ENCODE measurements at regions not wholly inside any gene's neighbourhood (a gene's known extent, or its start where the extent isn't known, plus 50 kb on each side); places are given as distances from the start of the nearest gene placed in this dataset.

DNA sequence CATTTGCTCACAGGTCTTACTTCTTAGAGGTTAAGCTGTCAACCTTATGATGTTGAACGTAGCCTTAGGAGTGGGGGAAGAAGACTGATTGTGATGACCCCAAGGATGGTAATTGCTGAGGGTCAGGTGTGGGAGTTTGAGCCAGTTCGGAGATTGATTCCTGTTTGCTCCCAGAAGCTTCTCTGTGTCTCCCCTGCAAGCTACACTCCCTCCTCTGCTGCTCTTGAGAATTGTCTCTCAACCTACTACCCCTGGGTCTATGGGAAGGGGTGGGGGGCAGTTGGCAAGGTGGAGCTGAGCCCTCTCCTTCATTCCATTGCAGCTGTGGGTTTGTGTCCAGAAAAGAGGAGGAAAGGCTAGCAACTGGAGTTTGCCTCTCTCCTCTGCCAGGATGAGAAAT is 113.8 kb downstream of the PLEKHG1 start:
- DNase-seq = no peak
- Mint-ChIP-seq H3K9me3 (no peaks in the 10 kb centered on the region), H3K27ac (peak overlapping the region; percentile 87), H3K4me3 (no peak overlapping the region), H3K36me3 (ENCODE audit: low read depth) (peaks cover 5% of the 10 kb centered on the region), H3K4me1 (peaks cover 52% of the 10 kb centered on the region), H3K27me3 (ENCODE audit: low read depth, poor library complexity) (no peaks in the 10 kb centered on the region)
- TF ChIP-seq, protein P1, sequence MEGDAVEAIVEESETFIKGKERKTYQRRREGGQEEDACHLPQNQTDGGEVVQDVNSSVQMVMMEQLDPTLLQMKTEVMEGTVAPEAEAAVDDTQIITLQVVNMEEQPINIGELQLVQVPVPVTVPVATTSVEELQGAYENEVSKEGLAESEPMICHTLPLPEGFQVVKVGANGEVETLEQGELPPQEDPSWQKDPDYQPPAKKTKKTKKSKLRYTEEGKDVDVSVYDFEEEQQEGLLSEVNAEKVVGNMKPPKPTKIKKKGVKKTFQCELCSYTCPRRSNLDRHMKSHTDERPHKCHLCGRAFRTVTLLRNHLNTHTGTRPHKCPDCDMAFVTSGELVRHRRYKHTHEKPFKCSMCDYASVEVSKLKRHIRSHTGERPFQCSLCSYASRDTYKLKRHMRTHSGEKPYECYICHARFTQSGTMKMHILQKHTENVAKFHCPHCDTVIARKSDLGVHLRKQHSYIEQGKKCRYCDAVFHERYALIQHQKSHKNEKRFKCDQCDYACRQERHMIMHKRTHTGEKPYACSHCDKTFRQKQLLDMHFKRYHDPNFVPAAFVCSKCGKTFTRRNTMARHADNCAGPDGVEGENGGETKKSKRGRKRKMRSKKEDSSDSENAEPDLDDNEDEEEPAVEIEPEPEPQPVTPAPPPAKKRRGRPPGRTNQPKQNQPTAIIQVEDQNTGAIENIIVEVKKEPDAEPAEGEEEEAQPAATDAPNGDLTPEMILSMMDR (IDR thresholded peaks at IDR 0.05) = no peak

DNA sequence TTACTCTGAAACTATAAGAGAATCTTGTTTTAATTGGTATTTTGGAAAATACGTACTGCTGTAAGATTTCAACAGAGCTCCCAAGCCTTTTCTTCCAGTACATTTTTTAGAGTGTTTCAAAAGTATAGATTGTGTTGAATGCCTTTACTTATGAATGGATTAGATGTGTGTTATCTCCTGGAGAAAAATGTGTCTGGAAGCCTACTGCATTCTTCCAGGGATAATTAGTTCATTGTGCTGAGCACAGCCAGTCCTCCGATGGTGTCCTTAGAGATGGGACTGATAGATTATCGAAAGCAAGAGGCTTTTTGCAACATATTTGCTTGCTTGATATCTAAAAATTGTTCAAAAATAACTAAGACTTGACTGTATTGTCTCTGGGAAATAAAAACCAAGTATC is 114.2 kb downstream of the PLEKHG1 start:
- DNase-seq = no peak
- TF ChIP-seq, protein P1 (IDR thresholded peaks at IDR 0.05) = no peak
- Mint-ChIP-seq H3K27me3 (ENCODE audit: low read depth, poor library complexity) (no peaks in the 10 kb centered on the region), H3K27ac (peak overlapping the region; percentile 87), H3K4me1 (peaks cover 56% of the 10 kb centered on the region), H3K4me3 (no peak overlapping the region), H3K9me3 (no peaks in the 10 kb centered on the region), H3K36me3 (ENCODE audit: low read depth) (peaks cover 5% of the 10 kb centered on the region)

DNA sequence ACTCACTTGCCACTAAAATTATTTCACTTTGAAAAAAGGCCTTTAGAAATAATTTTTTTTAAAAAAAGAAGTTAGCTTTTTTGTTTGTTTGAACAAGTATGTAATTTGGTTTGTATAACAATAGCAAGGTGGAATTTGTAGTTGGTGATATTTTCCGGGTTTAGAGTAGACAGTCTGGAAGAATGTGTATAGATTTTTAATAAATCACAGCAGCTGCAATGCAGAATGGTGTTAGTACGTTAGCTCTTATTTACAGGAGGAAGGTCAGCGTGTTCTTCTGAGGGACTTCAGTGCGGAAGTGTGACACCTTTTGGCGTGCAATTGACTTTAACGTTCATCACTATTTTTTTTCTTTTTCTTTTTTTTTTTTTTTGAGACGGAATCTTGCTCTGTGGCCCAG is 115.4 kb downstream of the PLEKHG1 start:
- H3K27me3 Mint-ChIP-seq (ENCODE audit: low read depth, poor library complexity) = no peaks in the 10 kb centered on the region
- H3K4me1 Mint-ChIP-seq = peaks cover 63% of the 10 kb centered on the region
- no peak overlapping the region for H3K27ac Mint-ChIP-seq
- H3K36me3 Mint-ChIP-seq (ENCODE audit: low read depth) = peaks cover 5% of the 10 kb centered on the region
- no peak overlapping the region for H3K4me3 Mint-ChIP-seq
- DNase-seq = no peak
- TF ChIP-seq, protein P1 (IDR thresholded peaks at IDR 0.05) = no peak
- no peaks in the 10 kb centered on the region for H3K9me3 Mint-ChIP-seq

DNA sequence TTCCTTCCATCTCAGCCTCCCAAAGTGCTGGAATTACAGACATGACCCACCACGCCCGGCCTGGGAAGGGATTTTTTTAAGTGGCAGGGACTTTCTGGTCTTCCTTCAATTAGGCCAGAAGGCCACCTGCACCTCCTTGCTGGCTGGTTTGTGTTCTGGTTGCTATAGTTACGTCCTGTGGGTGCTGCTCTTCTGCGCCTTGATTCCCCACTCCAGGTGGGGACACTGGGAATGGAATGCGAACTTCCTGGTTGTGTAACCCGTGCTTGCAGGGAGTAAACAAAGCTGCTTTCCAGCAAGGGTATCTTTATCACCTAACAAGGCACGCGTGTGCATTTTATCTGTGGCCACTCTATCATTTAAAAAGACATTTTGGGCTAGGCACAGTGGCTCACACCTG is 117.7 kb downstream of the PLEKHG1 start:
- peaks cover 60% of the 10 kb centered on the region for H3K4me1 Mint-ChIP-seq
- H3K27me3 Mint-ChIP-seq (ENCODE audit: low read depth, poor library complexity) = no peaks in the 10 kb centered on the region
- peaks cover 5% of the 10 kb centered on the region for H3K36me3 Mint-ChIP-seq (ENCODE audit: low read depth)
- DNase-seq = no peak
- no peak overlapping the region for H3K27ac Mint-ChIP-seq
- TF ChIP-seq, protein P1 (IDR thresholded peaks at IDR 0.05) = no peak
- H3K9me3 Mint-ChIP-seq = no peaks in the 10 kb centered on the region
- H3K4me3 Mint-ChIP-seq = no peak overlapping the region

DNA sequence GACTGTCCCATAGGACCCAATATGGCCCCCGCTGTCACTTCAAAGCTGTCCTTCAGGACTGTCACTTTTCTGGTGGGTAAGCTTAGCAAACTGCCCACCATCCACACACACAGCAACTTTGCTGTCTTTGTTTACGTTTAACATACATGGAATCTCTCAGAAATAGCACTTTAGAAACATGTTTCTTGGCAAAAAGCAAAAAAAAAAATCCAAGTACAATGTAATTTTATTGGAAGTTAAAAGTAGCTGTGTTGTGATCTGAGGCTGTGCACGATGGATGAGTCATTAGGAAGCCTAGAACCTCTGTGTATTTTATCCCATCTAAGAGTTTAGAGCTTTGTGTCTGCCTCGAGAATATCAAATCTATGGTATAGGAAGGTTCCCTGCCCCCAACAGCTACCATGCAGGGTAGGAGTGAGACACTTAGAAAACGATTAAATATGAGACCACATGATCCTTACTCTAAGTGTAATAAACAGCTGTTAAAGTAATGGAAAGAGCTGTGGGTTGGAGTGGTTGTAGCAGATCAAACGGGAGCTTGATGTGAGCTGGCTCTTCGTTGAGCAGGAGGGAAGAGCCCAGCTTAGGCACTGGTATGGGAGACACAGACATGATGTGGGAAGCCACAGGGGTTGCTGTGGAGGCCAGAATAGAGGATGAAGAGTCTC is 119.5 kb downstream of the PLEKHG1 start:
- DNase-seq = no peak
- H3K4me3 Mint-ChIP-seq = no peak overlapping the region

More for the DNA sequence above, 119.5 kb downstream of the PLEKHG1 start:
- Mint-ChIP-seq H3K27ac (peak overlapping the region; percentile 53), H3K4me1 (peaks cover 54% of the 10 kb centered on the region), H3K9me3 (no peaks in the 10 kb centered on the region), H3K36me3 (ENCODE audit: low read depth) (peaks cover 5% of the 10 kb centered on the region), H3K27me3 (ENCODE audit: low read depth, poor library complexity) (no peaks in the 10 kb centered on the region)
- TF ChIP-seq, protein P1 (IDR thresholded peaks at IDR 0.05) = no peak
